Neural progenitor cell (in vitro differentiated cells): ENCODE measurements at regions not wholly inside any gene's neighbourhood (a gene's known extent, or its start where the extent isn't known, plus 50 kb on each side); places are given as distances from the start of the nearest gene placed in this dataset.

Experiments used
- CTCF ChIP-seq: fragments of 200-600 bp; sonication (generic); IDR thresholded peaks from 2 replicates; pipeline ENCODE4 v1.5.1; 2017; ENCODE audit warnings: antibody characterized with exemption, mild to moderate bottlenecking
- EZH2 ChIP-seq: fragments of 200-600 bp; sonication (generic); IDR thresholded peaks from 2 replicates; pipeline ENCODE4 v1.6.1; 2017; ENCODE audit warnings: antibody characterized with exemption, mild to moderate bottlenecking, moderate library complexity

GRCh38 chr14:44803239-44803905, 158.4 kb downstream of the KLHL28 start:
- TF ChIP-seq CTCF (peak; percentile 85), EZH2 (no peak)
